ENCODE measurements at regions not wholly inside any gene's neighbourhood (a gene's known extent, or its start where the extent isn't known, plus 50 kb on each side); places are given as distances from the start of the nearest gene placed in this dataset.
A peak's percentile ranks its signal among the peaks of the same experiment; 100 is the strongest.

DNA sequence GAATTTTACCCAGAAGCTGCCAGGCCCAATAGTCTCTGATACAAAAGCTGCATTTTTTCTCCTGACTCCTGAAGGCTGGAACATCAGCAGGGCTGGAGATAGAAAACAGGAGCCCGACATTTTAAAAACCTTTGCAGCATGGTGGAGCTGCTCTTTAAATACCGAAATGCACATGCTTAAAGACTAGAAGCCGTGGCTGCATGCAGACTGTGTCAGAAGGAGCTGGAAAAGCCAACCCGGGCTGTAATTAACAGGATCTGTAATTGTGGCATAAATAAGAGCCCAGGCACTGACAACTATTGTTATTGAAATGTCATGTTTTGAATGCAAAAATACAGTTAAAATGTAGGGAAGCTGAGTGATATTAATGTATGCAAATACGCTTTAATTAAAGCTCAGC, 304.9 kb upstream of the PLET1 start:
- TF ChIP-seq, protein P1, sequence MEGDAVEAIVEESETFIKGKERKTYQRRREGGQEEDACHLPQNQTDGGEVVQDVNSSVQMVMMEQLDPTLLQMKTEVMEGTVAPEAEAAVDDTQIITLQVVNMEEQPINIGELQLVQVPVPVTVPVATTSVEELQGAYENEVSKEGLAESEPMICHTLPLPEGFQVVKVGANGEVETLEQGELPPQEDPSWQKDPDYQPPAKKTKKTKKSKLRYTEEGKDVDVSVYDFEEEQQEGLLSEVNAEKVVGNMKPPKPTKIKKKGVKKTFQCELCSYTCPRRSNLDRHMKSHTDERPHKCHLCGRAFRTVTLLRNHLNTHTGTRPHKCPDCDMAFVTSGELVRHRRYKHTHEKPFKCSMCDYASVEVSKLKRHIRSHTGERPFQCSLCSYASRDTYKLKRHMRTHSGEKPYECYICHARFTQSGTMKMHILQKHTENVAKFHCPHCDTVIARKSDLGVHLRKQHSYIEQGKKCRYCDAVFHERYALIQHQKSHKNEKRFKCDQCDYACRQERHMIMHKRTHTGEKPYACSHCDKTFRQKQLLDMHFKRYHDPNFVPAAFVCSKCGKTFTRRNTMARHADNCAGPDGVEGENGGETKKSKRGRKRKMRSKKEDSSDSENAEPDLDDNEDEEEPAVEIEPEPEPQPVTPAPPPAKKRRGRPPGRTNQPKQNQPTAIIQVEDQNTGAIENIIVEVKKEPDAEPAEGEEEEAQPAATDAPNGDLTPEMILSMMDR (IDR thresholded peaks at IDR 0.05; ENCODE audit: insufficient read depth, low read depth, low read length) = no peak
- no peak for DNase-seq (ENCODE audit: low read depth)
- no peak overlapping the region for H3K4me3 ChIP-seq (ENCODE audit: low read depth, low read length)

DNA sequence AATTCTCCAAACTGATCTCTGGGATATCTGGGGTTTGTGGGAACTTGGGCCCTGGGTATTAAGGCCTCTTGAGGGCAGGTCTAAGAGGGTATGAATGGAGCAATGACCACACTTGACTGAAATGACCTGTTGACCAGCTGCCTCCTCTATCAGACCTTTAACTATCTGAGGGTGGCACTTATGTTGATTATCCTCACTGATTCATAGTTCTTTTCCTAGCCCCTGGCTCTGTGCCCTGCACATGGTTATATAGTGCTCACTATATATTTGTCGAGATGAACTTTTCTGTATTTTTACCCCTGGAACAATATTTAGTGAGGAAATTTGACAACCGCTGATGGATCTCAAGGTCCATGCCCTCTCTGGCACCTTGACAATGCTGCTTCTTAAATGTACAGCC, 305.5 kb upstream of the PLET1 start:
- peak; percentile 29 for DNase-seq (ENCODE audit: low read depth)
- TF ChIP-seq, protein P1 (IDR thresholded peaks at IDR 0.05; ENCODE audit: insufficient read depth, low read depth, low read length) = no peak
- no peak overlapping the region for H3K4me3 ChIP-seq (ENCODE audit: low read depth, low read length)

DNA sequence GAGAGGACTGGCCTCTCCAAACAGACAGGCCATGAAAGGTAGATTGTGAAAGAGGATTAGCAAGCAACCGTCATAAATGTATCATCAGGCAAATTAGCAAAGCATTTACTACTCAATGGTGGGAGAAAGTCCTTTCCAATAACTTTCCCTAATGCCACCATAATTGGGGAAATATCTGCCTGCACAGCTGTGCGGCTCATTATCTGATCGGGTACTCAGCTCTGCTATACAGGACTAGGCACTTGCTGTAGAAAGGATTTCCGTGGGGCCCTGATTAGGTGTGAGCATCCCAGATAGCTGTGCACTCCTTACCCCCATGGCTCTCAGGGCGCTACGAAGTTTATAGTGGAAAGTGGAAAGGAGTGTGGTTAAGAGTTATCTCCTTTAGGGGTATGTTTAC, 309.7 kb upstream of the PLET1 start:
- DNase-seq (ENCODE audit: low read depth) = no peak
- H3K4me3 ChIP-seq (ENCODE audit: low read depth, low read length) = no peak overlapping the region
- TF ChIP-seq, protein P1 (IDR thresholded peaks at IDR 0.05; ENCODE audit: insufficient read depth, low read depth, low read length) = no peak

DNA sequence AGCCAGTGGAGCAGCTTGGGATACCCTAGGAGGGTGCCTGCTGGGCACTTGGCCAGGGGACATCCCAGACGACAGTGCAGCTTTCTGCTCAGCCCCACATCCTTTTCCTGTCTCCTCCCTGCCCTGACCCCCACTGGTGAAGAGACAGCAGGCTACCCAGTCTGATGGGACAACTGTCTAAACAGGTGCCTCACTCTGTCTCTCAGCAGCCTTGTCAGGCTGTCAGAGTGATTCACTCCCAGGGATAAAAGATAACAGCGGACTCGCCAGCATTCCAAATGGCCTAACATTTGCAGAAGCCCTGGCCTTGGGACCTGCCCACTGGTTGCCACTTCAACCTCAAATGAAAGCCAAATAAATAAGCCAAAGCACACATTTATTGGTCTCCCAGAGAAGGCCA, 318.6 kb upstream of the PLET1 start:
- H3K4me3 ChIP-seq (ENCODE audit: low read depth, low read length) = no peak overlapping the region
- DNase-seq (ENCODE audit: low read depth) = no peak
- TF ChIP-seq, protein P1 (IDR thresholded peaks at IDR 0.05; ENCODE audit: insufficient read depth, low read depth, low read length) = no peak

DNA sequence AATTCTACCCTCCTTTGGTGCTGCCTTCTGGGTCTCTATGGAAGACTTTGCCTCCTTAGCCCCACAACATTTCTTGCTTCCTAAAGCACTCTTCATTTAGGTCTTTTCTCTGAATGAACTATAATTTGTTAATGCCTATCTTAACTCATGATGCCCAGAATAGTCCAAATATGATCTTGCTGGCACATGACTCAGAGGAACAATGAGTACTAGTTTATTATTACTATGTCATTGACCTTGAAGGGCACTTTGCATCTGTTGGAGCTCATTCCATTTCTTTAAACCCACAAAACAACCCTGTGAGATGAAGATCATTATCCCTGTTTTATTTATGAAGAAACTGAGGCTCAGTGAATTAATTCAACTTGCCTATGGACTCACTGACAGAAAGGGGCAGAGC, 320.2 kb upstream of the PLET1 start:
- no peak overlapping the region for H3K4me3 ChIP-seq (ENCODE audit: low read depth, low read length)
- TF ChIP-seq, protein P1 (IDR thresholded peaks at IDR 0.05; ENCODE audit: insufficient read depth, low read depth, low read length) = no peak
- no peak for DNase-seq (ENCODE audit: low read depth)

DNA sequence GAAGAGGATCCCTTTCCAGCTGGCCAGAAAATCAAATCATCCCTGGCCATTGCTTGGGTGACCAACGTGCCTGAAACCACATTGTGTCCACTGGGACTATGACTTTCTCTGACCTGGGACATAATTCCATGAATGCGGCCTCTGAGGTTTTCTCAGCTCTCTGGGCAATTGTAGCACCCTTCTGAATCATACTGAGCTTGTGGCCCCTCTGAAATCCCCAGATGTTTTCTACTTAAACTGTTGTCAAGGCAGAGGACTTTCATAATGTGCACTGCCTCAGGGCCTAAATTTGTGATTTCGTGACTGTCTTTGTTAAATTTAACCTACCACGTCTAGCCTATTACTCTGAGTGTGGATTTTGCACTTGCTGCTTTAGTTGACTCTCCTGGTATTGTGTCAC, 321.1 kb upstream of the PLET1 start:
- no peak for DNase-seq (ENCODE audit: low read depth)
- TF ChIP-seq, protein P1 (IDR thresholded peaks at IDR 0.05; ENCODE audit: insufficient read depth, low read depth, low read length) = no peak

DNA sequence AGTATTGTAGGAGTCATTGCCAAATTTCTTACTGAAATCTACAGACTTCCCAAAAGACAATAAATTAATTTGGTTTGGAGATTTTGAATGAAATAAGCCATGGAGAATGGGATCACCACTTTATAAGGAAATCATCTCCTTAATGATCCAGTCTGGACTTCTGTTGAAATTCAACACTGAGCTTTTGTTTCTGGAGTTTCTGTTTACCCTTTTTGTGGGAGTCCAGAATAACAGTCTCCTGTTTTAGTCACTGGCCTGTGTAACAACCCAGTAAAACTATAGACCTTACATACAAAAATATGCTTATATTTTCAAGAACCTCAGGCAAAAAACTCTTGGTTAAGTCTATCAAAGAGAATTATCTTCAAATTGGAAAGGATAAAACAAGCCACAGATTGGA, 321.7 kb upstream of the PLET1 start:
- TF ChIP-seq, protein P1 (IDR thresholded peaks at IDR 0.05; ENCODE audit: insufficient read depth, low read depth, low read length) = no peak
- H3K4me3 ChIP-seq (ENCODE audit: low read depth, low read length) = no peak overlapping the region
- no peak for DNase-seq (ENCODE audit: low read depth)

More for the DNA sequence above, 321.1 kb upstream of the PLET1 start:
- H3K4me3 ChIP-seq (ENCODE audit: low read depth, low read length) = no peak overlapping the region
